GM18873 (cell line): ENCODE measurements at regions not wholly inside any gene's neighbourhood (a gene's known extent, or its start where the extent isn't known, plus 50 kb on each side); places are given as distances from the start of the nearest gene placed in this dataset.

Experiments used
- ATAC-seq: cut with Tn5 transposase; IDR thresholded peaks from one replicate; pipeline ENCODE4 v1.9.1; 2021; ENCODE audit warnings: mild to moderate bottlenecking, moderate library complexity, moderate number of reproducible peaks; ENCODE audit not compliant: unreplicated experiment, low FRiP score

DNA sequence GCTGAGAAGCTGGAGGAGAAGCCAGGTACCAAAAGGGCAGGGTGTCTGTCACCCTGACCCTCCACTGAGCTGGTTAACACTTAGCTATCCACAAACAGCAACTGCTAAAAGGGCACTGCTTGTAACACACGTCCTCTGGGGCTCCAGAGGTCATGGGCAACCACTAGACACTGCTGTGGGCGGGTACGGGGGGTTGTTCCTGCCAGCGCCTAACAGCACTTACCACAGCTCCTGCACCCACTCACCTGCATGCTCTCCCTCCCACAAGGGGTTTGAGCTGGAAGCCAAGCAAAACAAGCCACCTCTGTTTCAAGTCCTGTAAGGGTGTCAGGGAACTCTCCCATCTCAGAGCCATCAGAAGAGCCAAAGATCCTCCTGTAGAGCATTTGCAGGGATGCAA, 407.6 kb downstream of the MFSD1 start:
- no peak for ATAC-seq

GRCh38 chr3:159210336-159210735, 408.5 kb downstream of the MFSD1 start:
- ATAC-seq: no peak

GRCh38 chr3:159216311-159216710, 414.5 kb downstream of the MFSD1 start:
- no peak for ATAC-seq

DNA sequence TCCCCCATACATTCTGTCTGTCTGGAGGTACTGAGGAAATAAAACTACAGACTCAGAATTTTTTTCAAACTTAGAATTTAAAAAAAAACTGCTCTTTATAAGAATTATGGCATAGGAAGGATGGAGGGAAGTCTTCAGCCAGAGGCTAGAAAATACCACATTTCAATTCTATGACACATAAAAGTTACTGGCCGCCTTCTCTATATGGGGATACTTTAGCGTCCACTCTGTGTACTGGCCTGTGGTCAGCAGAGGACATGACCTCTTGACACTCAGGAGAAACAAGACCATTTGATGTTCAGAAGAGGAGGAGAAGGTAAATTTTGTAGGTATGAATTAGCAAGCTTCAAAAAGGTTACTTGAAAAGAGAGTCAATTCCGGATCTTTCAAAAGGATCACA, 417.4 kb downstream of the MFSD1 start:
- ATAC-seq: no peak

- ATAC-seq: no peak
These were observed 419.5 kb downstream of the MFSD1 start for GRCh38 chr3:159221335-159221734.

DNA sequence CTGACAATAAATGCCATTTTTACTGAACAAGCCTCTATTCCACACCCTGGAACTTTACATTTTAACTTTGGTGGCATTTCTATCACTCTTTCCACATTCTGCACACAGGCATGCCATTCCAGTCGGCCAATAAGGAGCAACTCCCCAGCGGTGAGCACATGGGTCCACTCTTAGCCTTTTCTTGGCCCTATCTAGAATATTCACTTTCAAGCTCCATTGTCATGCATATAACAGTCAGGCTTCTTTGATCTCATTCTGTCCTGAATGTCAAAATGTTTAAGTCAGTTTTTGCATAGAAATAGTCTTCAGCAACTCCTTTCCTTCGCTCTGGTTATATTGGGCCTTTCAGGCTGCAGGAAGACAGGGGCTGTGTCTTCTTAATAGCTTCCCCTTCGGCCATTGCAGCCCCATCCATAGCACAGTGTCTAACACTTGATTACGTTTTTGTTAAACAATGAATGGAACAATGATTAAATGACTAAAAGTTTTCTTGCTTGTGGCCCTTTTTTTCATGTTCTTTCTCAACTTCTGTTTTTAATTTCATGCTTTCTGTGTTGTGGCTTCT, 427.3 kb downstream of the MFSD1 start:
- ATAC-seq: no peak

DNA sequence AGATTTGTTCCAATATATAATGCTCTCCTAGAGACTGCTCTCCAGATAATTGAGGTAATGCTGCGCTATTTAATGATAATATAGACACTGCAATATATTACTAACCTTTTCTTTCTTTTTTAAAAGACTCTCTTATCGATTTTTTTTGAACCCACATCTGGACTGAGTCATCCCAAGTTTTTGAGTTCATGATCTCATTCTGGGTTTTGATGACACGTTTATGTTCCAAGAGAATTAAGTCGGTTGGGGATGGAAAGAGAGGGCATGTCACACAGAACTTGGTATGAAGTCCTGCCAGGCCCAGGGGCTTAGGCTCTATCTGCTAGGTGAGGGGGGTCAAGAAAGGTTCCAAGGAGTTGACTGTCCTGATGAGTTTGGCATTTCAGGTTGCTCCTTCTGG, 431.1 kb downstream of the MFSD1 start:
- ATAC-seq: no peak

DNA sequence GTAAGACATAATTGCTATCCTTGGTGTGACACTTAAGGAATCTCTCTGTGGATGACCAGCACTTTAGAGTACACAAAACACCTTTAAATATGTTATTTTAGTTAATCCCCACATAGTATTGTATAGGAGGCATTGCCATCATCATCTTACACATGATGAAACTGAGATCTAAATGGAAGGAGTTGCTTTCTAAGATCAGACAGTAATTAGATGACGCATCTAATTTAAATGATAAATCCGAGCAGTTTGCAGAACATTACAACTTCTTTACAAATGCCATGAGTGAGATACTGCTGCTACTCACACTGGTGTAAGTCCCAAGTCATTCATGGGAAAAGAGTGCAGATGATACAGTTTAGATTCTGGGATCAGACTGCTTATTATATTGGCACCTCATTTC, 431.9 kb downstream of the MFSD1 start:
- no peak for ATAC-seq

DNA sequence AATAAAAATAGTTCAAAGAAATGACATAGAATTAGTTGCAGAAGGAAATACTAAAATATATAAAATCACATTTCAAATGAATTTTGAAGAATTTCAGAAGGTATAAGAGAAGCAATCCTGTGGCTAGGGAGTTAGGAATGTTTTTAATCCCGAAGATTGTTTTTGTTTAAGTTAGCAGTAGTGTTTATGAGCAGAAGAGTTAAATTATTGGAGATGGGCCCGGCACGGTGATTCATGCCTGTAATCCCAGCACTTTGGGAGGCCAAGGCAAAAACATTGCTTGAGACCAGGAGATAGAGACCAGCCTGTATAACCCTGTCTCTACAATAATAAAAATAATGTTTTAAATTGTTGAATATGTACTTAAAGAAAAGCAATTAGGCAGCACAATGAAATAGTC, 432.5 kb downstream of the MFSD1 start:
- ATAC-seq: no peak

- ATAC-seq: no peak
These were observed 434.5 kb downstream of the MFSD1 start for GRCh38 chr3:159236321-159236720.

DNA sequence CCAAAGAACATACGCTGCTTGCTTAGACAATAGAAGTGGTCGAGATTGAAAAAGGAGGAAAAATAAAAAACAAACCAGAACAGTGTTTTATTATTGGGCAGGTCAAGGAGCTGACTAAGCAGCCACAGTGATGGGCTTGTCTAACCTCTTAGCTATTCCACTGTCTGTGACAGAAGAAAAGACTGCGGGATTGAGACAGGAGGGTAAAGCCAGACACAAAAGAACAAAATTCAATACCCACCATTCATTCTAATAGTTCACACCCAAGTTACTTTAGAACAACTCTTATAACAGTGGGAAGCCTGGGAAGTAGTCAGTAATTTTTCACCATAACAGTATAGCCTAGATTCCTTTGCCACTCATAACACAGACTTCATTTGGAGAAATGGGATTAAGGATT, 435.4 kb downstream of the MFSD1 start:
- no peak for ATAC-seq

- ATAC-seq: no peak
These were observed 436.8 kb downstream of the MFSD1 start for GRCh38 chr3:159238646-159239045.

GRCh38 chr3:159239059-159239458, 437.2 kb downstream of the MFSD1 start:
- ATAC-seq: no peak

GRCh38 chr3:159244933-159245332, 443.1 kb downstream of the MFSD1 start:
- ATAC-seq: no peak

DNA sequence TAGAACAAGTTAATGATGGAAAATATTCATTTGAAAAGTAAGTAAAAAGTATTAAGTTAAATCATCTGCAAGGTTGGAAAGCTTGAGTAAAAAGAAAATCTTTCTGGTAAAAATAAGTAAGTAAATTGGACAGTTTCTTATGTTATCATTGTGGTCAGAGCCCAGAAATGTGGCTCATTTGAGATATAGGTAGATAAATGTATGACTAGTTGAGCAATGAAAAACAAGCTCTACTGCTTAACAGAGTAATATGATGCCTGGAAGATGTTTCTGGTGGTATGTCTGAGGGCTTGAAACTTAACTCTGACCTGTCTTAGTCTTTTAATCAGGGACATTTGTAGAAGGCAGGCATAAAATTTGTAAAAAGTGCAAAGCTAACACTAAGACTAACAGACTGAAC, 444.0 kb downstream of the MFSD1 start:
- no peak for ATAC-seq

DNA sequence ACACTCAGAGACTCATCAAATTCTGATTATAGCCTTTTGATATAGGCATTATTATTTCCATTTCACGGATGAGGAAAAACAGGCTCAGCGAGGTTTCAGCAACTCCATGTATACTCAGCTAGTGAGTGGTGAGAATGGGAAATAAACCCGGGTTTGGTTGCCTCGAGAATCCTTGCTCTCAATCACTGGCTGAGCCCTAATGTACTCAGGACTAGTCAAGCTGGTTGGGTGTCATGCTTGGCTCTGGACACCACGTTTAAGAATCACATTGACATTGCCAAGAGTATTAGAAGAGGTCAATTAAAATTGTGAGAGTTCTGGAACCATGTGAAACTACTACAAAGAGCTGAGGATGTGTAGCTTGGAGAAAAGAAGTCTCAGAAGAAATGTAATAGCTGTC, 444.5 kb downstream of the MFSD1 start:
- ATAC-seq: no peak

DNA sequence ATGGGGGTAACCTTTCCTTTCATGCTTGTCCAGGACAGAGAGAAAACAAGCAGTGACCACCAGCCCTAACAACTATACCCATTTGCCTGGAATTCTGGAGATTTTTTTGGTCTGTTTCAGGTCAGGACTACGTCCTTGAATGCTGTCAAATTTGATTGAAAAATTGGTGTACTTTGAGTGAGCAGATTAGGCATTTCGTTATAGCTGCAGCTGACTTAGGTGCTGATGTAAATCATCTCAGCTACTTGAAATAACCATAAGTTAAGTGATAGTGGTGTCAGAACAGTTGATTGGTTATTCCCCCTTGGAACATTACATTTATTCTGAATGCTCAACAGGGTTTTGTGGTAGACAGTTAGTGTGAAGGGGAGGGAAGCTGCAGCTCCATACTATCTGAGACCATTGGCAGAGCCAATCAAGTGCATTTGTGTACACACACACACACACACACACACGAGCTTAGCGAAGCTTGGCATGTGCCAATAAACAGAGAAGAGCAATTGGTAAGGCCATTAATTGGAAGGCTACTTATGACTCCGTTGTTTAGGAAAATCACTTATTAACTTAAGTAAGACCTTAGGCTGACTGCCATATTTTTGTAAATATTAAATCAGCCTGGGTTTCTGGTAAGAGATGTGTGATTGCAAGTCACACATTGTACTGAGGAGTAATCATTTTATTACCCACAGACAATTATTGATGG, 447.8 kb downstream of the MFSD1 start:
- ATAC-seq: no peak

GRCh38 chr3:159250961-159251360, 449.1 kb downstream of the MFSD1 start:
- ATAC-seq: no peak

- ATAC-seq: no peak
These were observed 450.4 kb downstream of the MFSD1 start for GRCh38 chr3:159252274-159252673.

DNA sequence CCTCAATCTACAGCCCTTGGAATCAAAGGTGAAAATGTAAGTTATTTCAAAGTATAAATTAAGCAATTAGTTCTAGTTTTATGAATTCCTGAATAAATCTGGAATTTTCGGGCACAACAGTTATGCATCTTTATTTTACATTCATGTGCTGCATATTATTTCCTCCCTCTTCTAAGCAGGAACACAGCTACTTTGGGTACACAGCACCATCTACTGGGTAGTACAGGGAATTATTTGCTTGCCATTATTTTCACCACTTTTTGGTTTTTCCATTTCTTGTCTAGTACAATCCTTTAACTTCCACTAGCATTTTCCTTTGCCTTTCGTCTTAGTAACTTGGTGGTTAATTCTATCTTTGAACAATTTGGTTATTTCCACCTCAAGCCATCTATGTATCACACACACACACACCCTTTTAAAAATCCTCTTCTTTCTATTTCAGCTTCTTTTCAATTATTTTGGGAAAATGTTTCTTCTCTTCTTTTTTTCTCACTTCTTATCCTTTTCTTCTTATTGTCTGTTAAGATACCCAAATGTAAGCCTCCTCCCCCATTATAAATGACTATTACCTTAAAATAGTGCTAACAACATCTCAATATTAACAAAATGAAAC, 451.0 kb downstream of the MFSD1 start:
- ATAC-seq: no peak

GRCh38 chr3:159253860-159254259, 452.0 kb downstream of the MFSD1 start:
- no peak for ATAC-seq

- ATAC-seq: no peak
These were observed 456.1 kb downstream of the MFSD1 start for GRCh38 chr3:159257954-159258353.
